Naive thymus-derived CD4-positive, alpha-beta T cell (primary cell): ENCODE measurements at regions not wholly inside any gene's neighbourhood (a gene's known extent, or its start where the extent isn't known, plus 50 kb on each side); places are given as distances from the start of the nearest gene placed in this dataset.
A peak's percentile ranks its signal among the peaks of the same experiment; 100 is the strongest.

Experiments used
- ATAC-seq: fragments of 150-1000 bp; cut with Tn5 transposase; 2 replicates; pipeline ENCODE4 v1.10.0; 2021; ENCODE audit warnings: mild to moderate bottlenecking, moderate library complexity
- CTCF ChIA-PET: fragments of 350-600 bp; sonication (Branson Sonifier 250); formaldehyde crosslinking; loops from one replicate; lab custom pipeline; 2021; ENCODE audit warnings: antibody characterized with exemption; lab: Charles Lee
- POLR2A ChIA-PET: fragments of 350-600 bp; sonication (Branson Sonifier 250); formaldehyde crosslinking; loops from one replicate; lab custom pipeline; 2021; ENCODE audit warnings: antibody characterized with exemption, inconsistent platforms; lab: Charles Lee
- DNase-seq, 9 donors: peaks; one replicate each; pipeline versions ENCODE4 v3.0.0 to v3.0.0-alpha.2; 2020 to 2022; ENCODE audit warnings: mixed read lengths in 1 of 9
- H3K27ac ChIP-seq: one replicate; pipeline ENCODE4 v1.7.0; 2013; ENCODE audit warnings: mild to moderate bottlenecking, low read depth, low read length, moderate library complexity
- H3K27me3 ChIP-seq, 2 donors: one replicate each; pipeline ENCODE4 v1.7.0; 2013; ENCODE audit warnings: low read length in 2 of 2, mild to moderate bottlenecking in 2 of 2, moderate library complexity in 2 of 2; ENCODE audit not compliant: control insufficient read depth in 2 of 2, insufficient read depth in 2 of 2
- H3K36me3 ChIP-seq, 3 experiments: 1 replicate in 2 of 3; 2 replicates in 1 of 3; pipeline ENCODE4 v1.7.0; 2013; ENCODE audit warnings: low read length in 3 of 3, mild to moderate bottlenecking in 3 of 3, moderate library complexity in 1 of 3; ENCODE audit not compliant: insufficient read depth in 3 of 3, control insufficient read depth in 2 of 3
- H3K4me1 ChIP-seq, 2 donors: one replicate each; pipeline ENCODE4 v1.7.0; 2013; ENCODE audit warnings: low read length in 2 of 2, mild to moderate bottlenecking in 2 of 2, moderate library complexity in 1 of 2; ENCODE audit not compliant: control insufficient read depth in 2 of 2, insufficient read depth in 2 of 2
- H3K4me3 ChIP-seq: 2 replicates; pipeline ENCODE4 v1.7.0; 2013; ENCODE audit warnings: mild to moderate bottlenecking, low read length
- H3K9me3 ChIP-seq, 3 experiments: 1 replicate in 2 of 3; 2 replicates in 1 of 3; pipeline ENCODE4 v1.7.0; 2013; ENCODE audit warnings: low read length in 3 of 3; ENCODE audit not compliant: control insufficient read depth in 2 of 3
- H3K27ac Mint-ChIP-seq, 9 donors: one replicate each; pipeline ENCODE4 v1.8.0; 2020 to 2022; ENCODE audit warnings: mixed read lengths in 9 of 9, mild to moderate bottlenecking in 8 of 9, moderate library complexity in 5 of 9, inconsistent platforms in 2 of 9
- H3K27me3 Mint-ChIP-seq, 5 donors: one replicate each; pipeline ENCODE4 v1.8.0; 2021 to 2022; ENCODE audit warnings: mixed read lengths in 5 of 5, mild to moderate bottlenecking in 1 of 5
- H3K36me3 Mint-ChIP-seq, 5 donors: one replicate each; pipeline ENCODE4 v1.8.0; 2020 to 2022; ENCODE audit warnings: mixed read lengths in 5 of 5, mild to moderate bottlenecking in 3 of 5, inconsistent platforms in 1 of 5
- H3K4me1 Mint-ChIP-seq, 7 donors: one replicate each; pipeline ENCODE4 v1.8.0; 2020 to 2022; ENCODE audit warnings: mixed read lengths in 7 of 7, mild to moderate bottlenecking in 3 of 7, inconsistent platforms in 1 of 7
- H3K4me3 Mint-ChIP-seq, 10 donors: one replicate each; pipeline ENCODE4 v1.8.0; 2020 to 2022; ENCODE audit warnings: mild to moderate bottlenecking in 10 of 10, mixed read lengths in 10 of 10, moderate library complexity in 6 of 10, inconsistent platforms in 2 of 10
- H3K9me3 Mint-ChIP-seq, 11 donors: one replicate each; pipeline ENCODE4 v1.8.0; 2020 to 2022; ENCODE audit warnings: mixed read lengths in 11 of 11, mild to moderate bottlenecking in 4 of 11, inconsistent platforms in 1 of 11, moderate library complexity in 1 of 11
- intact Hi-C, 2 donors: fragments of 100-400 bp; cut with micrococcal nuclease; formaldehyde crosslinking; loops; one replicate each; pipeline ENCODE4 v1.15.1; 2023

DNA sequence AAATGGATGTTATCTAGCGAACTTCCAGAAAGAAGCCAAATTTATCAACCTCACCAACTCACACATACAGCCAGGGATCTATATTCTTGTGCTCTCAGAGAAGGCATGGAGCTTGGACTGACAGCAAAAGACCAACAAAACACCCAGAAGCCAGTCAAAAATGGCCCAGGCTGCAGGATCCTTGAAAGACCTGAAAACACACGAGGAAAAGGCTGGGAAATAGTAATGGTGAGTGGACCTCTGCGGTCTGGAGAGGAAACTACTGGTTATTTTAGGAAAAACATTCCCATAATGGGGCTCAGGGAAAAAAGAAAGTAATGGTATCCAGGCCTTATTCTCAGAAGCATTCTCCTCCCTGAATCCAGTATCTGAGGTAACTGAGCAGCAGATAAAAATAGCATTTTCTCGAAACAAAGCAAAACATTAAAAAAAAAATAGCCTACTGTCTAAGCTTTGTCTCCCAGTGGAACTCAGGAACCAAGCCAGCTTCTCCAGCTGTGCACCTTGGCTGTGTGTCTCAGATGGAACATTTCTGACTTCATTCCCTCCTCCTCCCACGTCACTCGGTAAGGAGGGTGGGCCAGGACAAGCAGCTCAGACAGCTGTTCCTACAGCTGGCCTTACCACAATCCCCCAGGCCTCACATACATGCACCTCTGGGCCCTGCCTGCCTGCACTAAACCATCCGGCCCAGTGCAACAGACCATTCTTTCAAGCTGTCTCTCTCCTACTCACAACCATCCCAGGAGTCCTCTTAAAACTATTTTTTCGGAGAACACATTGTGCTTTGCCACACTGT lies 249.9 kb downstream of the DAD1 start:
- POLR2A ChIA-PET, result no interaction called here
- Mint-ChIP-seq H3K36me3 (no peaks in the 10 kb centered on the region), H3K27me3 (no peaks in the 10 kb centered on the region), H3K9me3 (peaks cover 0 to 3% (median 0%) of the 10 kb centered on the region in 11 donors), H3K27ac (no peak overlapping the region), H3K4me3 (no peak overlapping the region), H3K4me1 (peaks cover 0 to 1% (median 0%) of the 10 kb centered on the region in 7 donors)
- ATAC-seq (no peak), DNase-seq (no peak)
- no peaks in the 10 kb centered on the region for H3K4me1 ChIP-seq
- H3K36me3 ChIP-seq, result no peaks in the 10 kb centered on the region
- CTCF ChIA-PET, result no interaction called here
- no peaks in the 10 kb centered on the region for H3K9me3 ChIP-seq
- intact Hi-C loops, result no loop called here
- H3K27ac ChIP-seq, result no peak overlapping the region
- H3K4me3 ChIP-seq, result no peak overlapping the region
- no peaks in the 10 kb centered on the region for H3K27me3 ChIP-seq

DNA sequence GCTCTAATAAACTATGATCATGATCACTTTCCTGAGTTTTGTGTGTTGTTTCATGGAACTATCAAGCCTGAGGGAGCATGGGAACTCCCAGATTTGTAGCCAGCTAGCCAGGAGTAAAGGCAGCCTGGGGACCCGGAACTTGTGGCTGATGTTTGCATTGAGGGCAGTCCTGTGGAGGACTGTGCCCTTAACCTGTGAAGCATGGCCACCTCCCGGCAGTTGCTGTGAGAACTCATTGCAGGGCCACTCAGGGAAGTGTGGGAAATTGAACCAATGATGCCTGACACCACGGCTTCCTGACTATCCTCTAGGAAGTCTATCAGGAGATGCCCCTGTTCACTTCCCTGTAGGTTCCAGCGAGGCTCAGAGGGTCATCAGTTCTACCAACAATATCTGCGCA lies 250.6 kb downstream of the DAD1 start:
- ATAC-seq (no peak), DNase-seq (no peak)
- Histone ChIP-seq H3K4me1 (no peaks in the 10 kb centered on the region), H3K4me3 (no peak overlapping the region), H3K27me3 (no peaks in the 10 kb centered on the region), H3K27ac (no peak overlapping the region), H3K36me3 (no peaks in the 10 kb centered on the region), H3K9me3 (no peaks in the 10 kb centered on the region)
- H3K36me3 Mint-ChIP-seq, result no peaks in the 10 kb centered on the region
- H3K9me3 Mint-ChIP-seq, result peaks cover 0 to 3% (median 0%) of the 10 kb centered on the region in 11 donors
- no peak overlapping the region for H3K4me3 Mint-ChIP-seq
- intact Hi-C loops, result no loop called here
- ChIA-PET POLR2A (no interaction called here), CTCF (no interaction called here)
- peaks cover 0 to 1% (median 0%) of the 10 kb centered on the region in 7 donors for H3K4me1 Mint-ChIP-seq
- H3K27ac Mint-ChIP-seq, result no peak overlapping the region
- no peaks in the 10 kb centered on the region for H3K27me3 Mint-ChIP-seq

DNA sequence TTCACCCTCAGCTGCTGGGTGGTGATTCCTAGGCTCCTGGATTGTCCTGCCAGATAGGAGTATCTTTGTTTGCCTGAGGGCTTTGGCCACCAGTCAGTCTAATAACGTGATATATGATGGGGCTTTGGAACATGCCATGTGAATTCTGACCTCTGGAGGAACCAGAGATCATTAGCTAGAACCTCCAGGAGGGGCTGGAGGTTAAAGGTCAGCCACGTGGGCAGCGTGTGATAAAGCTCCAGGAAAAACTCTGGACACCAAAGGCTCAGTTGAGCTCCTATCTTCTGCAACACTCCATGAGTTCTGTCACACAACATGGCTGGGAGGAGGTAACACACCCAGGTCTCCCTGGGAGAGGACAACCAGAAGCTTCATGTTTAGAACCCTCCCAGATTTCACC lies 251.1 kb downstream of the DAD1 start:
- Histone ChIP-seq H3K4me3 (no peak overlapping the region), H3K9me3 (no peaks in the 10 kb centered on the region), H3K27me3 (no peaks in the 10 kb centered on the region), H3K4me1 (no peaks in the 10 kb centered on the region), H3K27ac (no peak overlapping the region), H3K36me3 (no peaks in the 10 kb centered on the region)
- DNase-seq (no peak), ATAC-seq (no peak)
- Mint-ChIP-seq H3K27me3 (no peaks in the 10 kb centered on the region), H3K36me3 (no peaks in the 10 kb centered on the region), H3K4me1 (peaks cover 0 to 1% (median 0%) of the 10 kb centered on the region in 7 donors), H3K9me3 (no peaks in the 10 kb centered on the region), H3K4me3 (no peak overlapping the region), H3K27ac (no peak overlapping the region)
- ChIA-PET POLR2A (no interaction called here), CTCF (no interaction called here)
- intact Hi-C loops, result no loop called here

DNA sequence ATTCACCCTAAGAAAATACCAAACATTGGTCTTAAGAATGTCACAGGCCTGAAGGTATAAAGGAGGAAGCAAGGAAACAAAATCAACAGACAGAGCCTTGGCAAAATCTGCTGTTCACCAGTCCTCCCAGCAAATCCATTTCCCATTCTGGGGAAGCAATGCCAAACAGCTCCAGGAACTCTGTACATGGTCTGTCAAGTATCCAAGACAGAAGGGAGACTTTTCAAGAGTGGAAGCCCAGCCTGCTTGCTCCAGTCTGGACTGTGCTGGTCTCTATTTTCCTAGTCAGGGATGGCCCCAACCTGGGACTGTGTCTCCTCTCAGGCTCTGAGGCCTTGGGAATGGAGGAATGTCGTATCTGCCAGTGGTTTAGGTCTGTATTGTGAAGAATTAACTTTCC lies 251.5 kb downstream of the DAD1 start:
- H3K27me3 Mint-ChIP-seq, result no peaks in the 10 kb centered on the region
- Histone ChIP-seq H3K27me3 (no peaks in the 10 kb centered on the region), H3K36me3 (no peaks in the 10 kb centered on the region), H3K4me3 (no peak overlapping the region), H3K9me3 (no peaks in the 10 kb centered on the region), H3K4me1 (no peaks in the 10 kb centered on the region), H3K27ac (no peak overlapping the region)
- H3K4me1 Mint-ChIP-seq, result peaks cover 0 to 1% (median 0%) of the 10 kb centered on the region in 7 donors
- intact Hi-C loops, result no loop called here
- DNase-seq, result no peak
- CTCF ChIA-PET, result no interaction called here
- POLR2A ChIA-PET, result no interaction called here
- H3K4me3 Mint-ChIP-seq, result no peak overlapping the region
- H3K36me3 Mint-ChIP-seq, result no peaks in the 10 kb centered on the region
- no peak overlapping the region for H3K27ac Mint-ChIP-seq
- no peaks in the 10 kb centered on the region for H3K9me3 Mint-ChIP-seq
- ATAC-seq, result no peak

DNA sequence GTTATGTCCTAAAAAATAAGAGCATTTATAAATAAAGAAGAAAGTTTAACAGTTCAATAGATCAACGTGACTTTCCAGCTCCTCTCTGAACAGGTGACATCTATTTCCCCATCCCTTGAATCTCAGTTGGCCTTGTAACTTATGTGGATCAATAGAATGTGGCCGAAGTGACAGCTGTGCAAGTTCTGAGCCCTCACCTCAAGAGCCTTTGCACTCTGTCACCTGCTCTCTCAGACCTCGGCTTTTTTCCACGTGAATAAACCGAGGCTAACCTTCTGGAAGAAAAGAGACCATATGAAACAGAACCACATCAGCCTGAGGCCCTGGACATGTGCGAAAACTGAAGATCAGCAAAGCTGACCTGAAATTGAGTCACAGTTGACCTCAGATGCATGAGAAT lies 253.0 kb downstream of the DAD1 start:
- Mint-ChIP-seq H3K4me3 (no peak overlapping the region), H3K27me3 (no peaks in the 10 kb centered on the region), H3K27ac (no peak overlapping the region), H3K36me3 (no peaks in the 10 kb centered on the region), H3K4me1 (peaks cover 0 to 1% (median 0%) of the 10 kb centered on the region in 7 donors), H3K9me3 (no peaks in the 10 kb centered on the region)
- no peaks in the 10 kb centered on the region for H3K9me3 ChIP-seq
- H3K4me1 ChIP-seq, result no peaks in the 10 kb centered on the region
- no peaks in the 10 kb centered on the region for H3K36me3 ChIP-seq
- no peak for DNase-seq
- no peak for ATAC-seq
- ChIA-PET CTCF (no interaction called here), POLR2A (no interaction called here)
- no peak overlapping the region for H3K27ac ChIP-seq
- H3K27me3 ChIP-seq, result no peaks in the 10 kb centered on the region
- H3K4me3 ChIP-seq, result no peak overlapping the region
- intact Hi-C loops, result no loop called here

DNA sequence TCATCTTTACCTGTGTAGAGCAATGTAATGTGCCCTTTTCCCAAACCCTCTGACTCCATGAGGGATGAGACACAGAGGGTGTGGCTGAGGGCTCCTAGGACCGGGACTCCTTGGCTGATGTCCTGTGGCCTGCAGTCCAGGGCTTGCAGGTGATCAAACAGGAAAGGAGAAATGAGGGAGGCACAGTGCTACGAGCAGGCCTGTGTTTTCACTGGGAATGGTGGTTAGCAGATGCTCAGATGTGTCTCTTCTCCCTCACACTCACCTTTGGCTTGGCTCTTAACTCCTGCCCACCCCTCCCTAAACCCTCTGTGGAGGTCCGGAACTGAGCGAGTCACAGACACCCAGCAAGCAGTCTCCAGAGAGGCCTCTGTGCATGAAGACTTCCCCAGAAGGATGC lies 254.4 kb downstream of the DAD1 start:
- Histone ChIP-seq H3K27ac (no peak overlapping the region), H3K9me3 (no peaks in the 10 kb centered on the region), H3K4me1 (no peaks in the 10 kb centered on the region), H3K4me3 (no peak overlapping the region), H3K36me3 (no peaks in the 10 kb centered on the region), H3K27me3 (no peaks in the 10 kb centered on the region)
- no peaks in the 10 kb centered on the region for H3K9me3 Mint-ChIP-seq
- peak overlapping the region in 2 of 9 donors; percentile 18 to 34 for H3K27ac Mint-ChIP-seq
- no peaks in the 10 kb centered on the region for H3K27me3 Mint-ChIP-seq
- DNase-seq (no peak), ATAC-seq (no peak)
- H3K4me3 Mint-ChIP-seq, result no peak overlapping the region
- ChIA-PET CTCF (no interaction called here), POLR2A (no interaction called here)
- peaks cover 0 to 1% (median 0%) of the 10 kb centered on the region in 7 donors for H3K4me1 Mint-ChIP-seq
- no peaks in the 10 kb centered on the region for H3K36me3 Mint-ChIP-seq
- intact Hi-C loops, result no loop called here

DNA sequence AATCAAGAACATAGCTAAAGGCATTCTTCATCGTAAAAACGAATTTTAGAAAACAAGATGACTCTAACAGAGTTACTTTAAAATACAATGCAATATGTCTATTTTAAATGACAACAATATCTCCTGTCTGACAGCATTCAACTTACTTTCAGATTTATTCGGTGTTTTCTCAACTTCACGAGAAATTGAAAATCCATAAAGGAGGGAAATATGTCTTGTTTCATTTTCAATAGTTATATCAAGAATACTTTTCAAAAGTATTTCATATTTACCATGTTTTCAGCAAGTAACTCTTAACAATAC lies 254.8 kb downstream of the DAD1 start:
- CTCF ChIA-PET, result no interaction called here
- Histone ChIP-seq H3K27ac (no peak overlapping the region), H3K27me3 (no peaks in the 10 kb centered on the region), H3K4me3 (no peak overlapping the region), H3K36me3 (no peaks in the 10 kb centered on the region), H3K4me1 (no peaks in the 10 kb centered on the region), H3K9me3 (no peaks in the 10 kb centered on the region)
- ATAC-seq (no peak), DNase-seq (no peak)
- H3K9me3 Mint-ChIP-seq, result no peaks in the 10 kb centered on the region
- H3K36me3 Mint-ChIP-seq, result no peaks in the 10 kb centered on the region
- peaks cover 0 to 1% (median 0%) of the 10 kb centered on the region in 7 donors for H3K4me1 Mint-ChIP-seq
- POLR2A ChIA-PET, result interaction anchor here (0.6 kb wide), 1 partner anchor 214 kb away, joined by 5 read pairs; no protein-coding TSS in a partner anchor
- intact Hi-C loops, result no loop called here
- H3K4me3 Mint-ChIP-seq, result no peak overlapping the region
- H3K27ac Mint-ChIP-seq, result no peak overlapping the region
- no peaks in the 10 kb centered on the region for H3K27me3 Mint-ChIP-seq
